Activated CD4-positive, CD25-positive, alpha-beta regulatory T cell (primary cell): ENCODE measurements at regions not wholly inside any gene's neighbourhood (a gene's known extent, or its start where the extent isn't known, plus 50 kb on each side); places are given as distances from the start of the nearest gene placed in this dataset.
A peak's percentile ranks its signal among the peaks of the same experiment; 100 is the strongest.

ENCODE experiments used
- DNase-seq, 4 experiments: peaks; one replicate each; lab custom pipeline; 2025; lab: John Stamatoyannopoulos, UW

DNA sequence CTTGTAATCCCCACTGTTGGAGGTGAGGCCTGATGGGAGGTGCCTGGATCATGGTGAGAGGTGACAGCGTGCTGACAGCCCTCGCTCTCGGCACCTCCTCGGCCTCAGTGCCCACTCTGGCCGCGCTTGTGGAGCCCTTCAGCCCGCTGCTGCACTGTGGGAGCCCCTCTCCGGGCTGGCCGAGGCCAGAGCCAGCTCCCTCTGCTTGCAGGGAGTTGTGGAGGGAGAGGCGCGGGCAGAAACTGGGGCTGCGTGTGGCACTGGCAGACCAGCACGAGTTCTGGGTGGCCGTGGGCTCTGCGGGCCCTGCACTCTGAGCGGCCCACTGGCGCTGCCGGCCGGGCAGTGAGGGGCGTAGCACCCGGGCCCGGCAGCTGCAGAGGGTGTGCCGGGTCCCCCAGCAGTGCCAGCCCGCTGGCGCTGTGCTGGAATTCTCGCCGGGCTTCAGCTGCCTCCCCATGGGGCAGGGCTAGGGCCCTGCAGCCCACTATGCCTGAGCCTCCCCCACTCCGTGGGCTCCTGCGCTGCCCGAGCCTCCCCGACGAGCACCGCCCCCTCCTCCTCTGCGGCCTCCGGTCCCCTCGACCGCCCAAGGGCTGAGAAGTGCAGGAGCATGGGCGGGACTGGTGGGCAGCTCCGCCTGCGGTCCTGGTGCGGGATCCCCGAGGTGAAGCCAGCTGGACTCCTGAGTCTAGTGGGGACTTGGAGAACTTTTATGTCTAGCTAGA is 197.1 kb downstream of the SPP2 start:
- no peak for DNase-seq

DNA sequence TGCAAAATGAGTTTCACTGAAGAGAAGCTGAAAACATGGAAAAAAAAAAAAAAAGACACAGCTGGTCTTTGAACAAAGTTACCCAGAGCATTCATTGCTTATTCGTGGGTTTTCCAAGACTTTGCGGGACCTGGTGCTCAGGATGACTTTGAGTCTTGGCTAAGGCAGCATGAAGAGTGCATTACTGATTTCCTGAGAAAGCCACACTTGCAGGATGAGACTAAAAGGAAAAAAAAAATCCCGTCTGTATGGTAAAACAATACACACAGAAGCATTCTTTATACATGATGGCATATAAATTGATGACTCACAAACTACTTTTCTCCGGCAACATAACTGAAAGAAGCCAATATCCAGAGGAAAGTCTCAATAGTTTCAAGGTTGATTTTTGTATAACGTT is 195.4 kb downstream of the SPP2 start:
- DNase-seq, result no peak

DNA sequence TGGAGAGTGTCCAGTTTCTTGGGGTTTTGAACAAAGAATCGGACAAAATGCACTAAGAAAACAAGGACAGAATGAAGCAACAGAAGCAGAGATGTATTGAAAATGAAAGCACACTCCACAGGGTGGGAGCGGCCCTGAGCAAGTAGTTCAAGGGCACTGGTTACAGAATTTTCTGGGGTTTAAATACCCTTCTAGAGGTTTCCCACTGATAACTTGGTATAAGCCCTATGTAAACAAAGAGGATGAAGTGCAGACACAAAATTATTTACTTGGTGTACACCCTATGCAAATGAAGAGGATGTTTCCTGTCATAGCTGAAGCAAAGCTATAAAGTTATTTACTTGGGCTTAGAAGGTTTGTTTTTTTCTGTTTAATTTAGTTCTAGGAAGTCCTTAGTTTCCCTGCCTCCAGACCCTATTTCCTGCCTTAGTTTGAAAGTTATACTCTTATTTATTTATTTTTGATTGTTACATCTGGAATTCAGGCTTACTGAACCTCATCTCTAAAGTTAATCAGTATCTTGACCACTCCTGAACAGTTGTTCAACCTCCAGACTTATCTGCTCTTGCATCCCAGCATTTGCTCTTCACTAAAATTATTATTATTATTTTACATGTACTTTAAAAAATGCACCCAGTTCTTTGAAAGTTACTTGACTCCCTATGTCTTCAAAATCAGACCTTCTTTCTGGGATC is 193.5 kb downstream of the SPP2 start:
- no peak for DNase-seq

DNA sequence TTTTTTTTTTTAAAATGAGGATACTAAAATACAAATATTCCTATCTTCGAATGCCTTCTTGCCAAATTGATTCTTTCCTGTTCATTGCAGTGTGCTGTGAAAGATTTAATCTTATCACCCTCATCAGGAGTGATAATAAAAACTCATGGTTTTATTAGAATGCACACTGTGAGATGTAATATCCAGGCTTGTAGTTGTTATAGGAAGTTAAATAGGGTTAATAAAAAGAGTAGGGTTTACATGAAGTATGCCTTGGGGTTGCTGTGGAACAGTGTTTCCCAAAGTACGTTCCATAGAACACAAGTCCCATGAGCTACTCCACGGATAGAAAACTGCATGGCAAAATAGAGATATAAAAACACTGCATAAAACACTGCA is 191.9 kb downstream of the SPP2 start:
- no peak for DNase-seq

DNA sequence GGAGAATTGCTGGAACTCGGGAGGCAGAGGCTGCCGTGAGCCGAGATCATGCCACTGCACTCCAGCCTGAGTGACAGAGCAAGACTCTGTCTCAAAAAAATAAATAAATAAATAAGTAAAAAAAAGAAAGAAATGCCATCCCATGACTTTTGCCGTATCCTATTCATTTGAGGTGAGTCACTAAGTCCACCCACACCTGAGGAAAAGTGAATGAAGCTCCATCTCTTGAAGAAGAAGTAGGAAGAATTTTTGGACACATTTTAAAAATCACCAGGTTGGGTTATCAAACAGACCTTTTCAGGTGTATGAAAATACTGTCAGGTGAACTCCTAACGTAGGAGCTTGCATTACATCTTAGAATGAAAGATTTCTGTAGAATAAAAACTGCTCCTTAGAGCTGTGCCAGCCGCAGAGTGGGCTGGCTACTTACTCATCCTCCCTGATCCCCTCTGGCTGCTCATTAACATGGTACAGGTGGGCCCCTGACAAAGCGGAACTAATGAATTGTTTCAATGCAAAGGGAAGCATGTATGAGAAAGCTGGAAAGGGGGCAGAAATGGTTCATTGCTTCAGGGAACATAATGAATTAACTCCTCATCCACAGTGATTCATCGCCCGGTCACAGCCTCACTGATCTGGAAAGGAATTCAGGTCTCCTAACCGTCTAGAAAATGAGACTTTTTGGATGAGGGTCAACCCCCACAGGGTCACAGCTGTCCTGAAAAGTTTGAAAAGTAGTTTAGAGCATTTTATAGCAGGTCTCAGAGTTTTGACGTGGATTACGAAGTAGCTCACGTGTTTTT is 191.4 kb downstream of the SPP2 start:
- no peak for DNase-seq

DNA sequence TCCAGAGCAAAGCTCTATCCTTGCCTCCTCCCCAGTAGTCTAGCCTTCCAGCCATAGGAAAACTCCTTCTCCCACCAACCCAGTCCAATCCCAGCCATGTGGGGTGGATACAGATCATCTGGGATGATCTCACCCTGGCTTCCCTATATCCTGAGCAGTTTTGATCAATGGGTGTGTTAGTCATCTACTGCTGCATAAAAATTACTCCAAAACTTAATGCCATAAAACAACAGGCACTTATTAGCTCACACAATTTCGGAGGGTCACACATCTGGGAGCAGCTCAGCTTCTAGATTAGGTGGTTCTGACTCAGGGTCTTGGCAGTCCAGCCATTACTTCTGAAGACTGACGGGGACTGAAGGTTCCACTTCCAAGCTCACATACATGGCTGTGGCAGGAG is 190.4 kb downstream of the SPP2 start:
- DNase-seq, result no peak

DNA sequence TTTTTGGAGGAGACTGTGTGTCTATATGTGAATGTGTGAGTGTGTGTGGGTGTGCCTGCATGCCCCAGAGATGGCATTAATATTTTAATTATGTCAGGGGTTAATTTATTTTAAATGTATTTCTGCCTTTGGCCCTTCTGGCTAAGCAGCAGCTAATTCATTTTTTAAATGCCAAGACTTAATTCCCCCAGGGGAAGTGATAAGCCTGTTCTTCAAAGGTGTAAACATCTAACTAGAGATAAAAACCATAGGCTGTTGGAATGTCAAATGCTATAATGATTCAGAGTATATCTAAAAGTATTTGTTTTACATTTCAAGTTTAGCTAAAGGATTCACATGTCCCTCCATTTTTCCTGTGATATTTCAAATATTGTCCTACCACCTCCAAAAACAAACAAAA is 184.7 kb downstream of the SPP2 start:
- no peak for DNase-seq

DNA sequence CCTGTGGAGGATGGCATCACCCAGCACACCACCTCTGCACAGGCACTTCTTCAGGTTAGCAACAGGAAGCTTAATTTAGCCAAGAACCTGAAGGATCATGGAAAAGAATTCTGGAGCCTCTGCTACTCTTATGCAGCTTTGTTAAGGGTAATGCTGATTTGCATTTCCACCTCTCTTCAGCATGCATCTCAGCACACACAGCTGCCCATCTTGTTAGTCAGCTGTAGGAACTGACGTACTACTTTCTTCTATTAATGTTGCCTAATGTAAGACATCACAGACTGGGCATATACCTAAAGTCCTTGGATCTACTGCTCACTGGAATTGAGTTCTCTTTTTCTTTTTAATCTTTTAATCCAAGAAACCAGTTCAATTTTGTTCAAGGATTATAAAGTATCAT is 181.0 kb downstream of the SPP2 start:
- no peak for DNase-seq

DNA sequence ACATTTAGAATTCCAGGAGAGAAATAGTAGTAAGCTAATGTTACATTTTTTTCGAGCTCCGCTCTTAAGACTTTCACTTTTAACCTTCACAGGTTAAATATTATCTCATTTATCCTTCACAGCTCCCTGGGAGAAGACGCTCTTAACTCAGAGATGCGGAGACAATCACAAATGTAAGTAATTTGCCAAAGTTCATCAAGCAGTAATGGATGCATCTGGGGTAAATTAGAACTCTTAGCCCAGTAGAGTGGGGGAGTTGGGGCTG is 168.5 kb downstream of the SPP2 start:
- no peak for DNase-seq

DNA sequence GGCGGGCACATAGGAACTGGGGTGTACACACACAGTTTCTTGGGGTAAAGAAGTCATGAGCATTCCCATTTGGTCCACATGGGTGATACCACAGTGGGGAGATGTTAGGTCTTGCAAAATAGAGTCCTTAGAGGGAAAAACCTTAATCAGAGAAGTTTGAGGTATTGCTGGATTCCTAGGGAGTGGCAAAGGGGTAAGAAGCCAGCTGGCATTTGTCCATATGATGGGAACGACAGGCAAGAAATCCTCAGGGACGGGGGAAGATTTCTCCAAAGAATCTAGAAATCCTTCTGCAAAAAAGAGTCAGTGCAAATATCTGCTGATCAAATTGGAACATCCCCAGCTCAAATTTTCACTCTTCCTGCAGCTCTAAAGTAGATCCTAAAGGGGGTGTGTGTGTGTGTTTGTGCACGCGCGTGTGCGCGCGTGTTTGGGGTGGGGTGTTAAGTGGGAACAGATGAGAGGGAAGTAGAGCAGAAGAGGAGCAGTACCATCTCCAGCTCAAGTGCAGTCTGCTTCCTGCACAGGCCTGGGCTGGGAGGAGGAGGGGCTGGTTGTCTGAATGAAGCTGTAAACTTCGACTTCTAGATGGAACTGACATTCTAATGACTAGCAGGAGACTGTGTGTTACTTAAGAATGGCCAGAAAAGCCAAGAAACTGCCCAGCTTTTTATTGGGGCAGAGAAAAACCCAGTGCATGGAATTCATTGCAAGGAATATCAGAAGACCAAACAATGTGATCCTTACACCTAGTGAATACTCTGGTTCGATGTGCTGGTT is 168.0 kb downstream of the SPP2 start:
- DNase-seq, result peak in 1 of 4 experiments; percentile 3

DNA sequence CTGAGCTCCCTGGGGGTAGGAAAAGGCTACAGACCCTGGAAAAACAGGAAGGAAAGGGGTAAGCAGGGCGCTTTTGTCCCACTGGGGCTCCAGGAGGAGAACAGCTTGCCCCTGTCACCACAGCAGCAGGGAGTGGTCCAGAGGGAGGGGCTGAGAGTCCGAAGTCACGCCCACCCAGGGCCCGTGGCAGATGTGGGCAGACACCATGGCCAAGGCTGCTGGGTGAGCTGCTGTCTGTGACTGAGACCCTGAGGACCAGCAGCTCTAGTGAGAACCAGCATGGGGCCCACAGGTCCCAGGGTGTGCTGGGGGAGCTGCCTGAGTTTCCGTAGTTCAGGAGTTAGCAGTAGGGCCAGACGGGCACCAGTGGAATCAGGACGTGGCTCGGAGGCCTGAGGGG is 162.0 kb downstream of the SPP2 start:
- no peak for DNase-seq

DNA sequence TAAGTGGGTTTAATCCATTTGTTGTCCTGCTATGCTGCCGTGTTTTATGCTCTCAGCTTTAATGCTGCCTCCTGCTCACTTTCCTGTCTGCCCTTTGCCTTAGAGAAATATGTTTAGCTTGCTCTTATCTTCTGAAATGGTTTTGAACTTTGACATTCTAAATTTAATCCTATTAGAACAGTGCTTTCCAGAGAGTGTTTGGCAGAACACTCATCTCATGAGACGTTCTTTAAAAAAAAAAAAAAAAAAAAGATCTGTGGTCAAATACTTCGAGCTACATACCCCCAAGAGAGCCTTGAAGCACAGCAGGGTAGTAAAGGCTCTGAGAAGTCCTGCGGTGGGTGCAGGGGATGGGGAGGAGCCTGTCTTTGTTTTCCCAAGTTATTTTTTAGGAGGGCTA is 161.3 kb downstream of the SPP2 start:
- DNase-seq, result no peak

DNA sequence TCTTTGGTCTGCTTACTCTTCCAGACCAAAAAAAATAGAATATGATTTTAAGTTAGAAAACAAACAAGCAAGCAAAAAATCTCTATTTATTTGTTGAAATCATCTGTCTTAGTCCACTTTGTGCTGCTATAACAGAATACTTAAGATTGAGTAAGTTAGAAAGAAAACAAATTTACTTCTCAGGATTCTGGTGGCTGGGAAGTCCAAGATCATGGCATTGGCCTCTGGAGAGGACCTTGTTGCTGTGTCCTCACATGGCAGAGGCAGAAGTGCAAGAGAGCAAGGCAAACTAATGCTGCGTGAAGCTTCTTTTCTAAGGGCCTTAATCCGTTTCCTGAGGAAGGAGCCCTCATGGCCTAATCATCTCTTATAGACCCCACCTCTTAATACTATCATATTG is 156.2 kb downstream of the SPP2 start:
- DNase-seq, result no peak

DNA sequence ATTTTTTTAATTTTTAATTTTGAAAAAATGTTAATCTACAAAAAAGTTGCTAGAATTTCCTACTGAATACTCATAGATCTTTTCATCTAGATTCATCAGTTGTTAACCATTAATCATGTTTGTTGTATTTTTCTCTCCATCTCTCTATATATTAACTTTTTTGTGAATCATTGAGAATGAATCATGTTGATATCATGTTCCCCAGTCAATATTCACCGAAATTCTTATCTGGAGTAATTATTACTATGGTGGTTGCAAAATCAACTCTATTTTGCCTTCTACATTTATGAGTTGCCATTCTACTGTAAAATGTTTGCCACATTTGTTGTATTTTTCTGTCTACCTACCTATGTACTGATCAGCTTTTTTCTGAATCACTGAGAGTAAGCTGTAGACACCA is 154.0 kb downstream of the SPP2 start:
- DNase-seq, result no peak

DNA sequence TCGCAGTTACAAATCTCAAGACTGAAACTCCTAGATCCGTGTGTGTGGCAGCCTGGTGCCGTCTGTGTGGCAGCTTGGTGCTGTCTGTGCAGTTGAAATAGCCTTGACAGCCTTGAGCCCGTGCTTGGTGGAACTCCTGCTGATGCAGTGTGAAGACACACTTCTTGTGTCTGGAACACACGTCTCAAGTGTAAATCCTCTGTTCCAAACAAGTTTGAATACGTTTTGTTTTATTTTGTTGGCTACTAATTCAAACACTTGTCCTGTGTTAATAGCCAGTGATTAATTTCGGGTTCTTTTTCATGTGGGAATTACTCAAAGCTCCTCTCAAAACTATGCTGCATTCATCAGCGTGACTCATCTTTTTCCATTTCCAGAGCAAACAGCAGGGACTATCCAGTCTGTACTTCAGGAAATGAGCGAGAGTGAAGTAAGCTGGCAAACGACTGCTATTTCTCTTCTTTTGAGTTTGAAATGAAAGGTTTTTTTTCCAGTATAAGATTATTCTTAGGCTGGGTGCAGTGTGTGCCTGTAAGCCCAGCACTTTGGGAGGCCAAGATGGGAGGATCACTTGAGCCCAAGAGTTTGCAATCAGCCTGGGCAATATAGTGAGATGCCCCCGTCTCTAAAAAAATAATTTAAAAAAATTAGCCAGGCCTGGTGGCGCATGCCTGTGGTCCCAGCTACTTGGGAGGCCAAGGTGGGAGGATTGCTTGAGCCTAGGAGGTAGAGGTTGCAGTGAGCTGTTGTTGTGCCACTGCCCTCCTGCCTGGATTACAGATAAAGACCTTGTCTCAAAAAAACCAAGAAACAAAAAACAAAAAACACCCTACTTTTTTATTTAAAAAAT is 152.9 kb downstream of the SPP2 start:
- no peak for DNase-seq

DNA sequence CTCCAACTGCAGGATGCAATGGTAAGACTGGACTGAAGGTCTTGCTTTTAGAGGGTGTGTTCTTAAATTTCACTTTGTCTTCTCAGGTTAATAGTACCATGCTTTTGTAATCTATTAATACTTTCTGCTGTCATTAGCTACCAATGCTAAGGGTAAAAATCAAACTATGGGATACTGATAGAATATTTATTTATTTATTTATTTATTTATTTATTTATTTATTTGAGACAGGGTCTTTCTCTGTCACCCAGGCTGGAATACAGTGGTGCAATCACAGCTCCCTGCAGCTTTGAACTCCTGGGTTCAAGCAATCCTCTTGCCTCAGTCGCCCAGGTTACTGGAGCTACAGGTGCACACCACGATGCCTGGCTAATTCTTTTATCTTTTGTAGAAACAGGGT is 152.1 kb downstream of the SPP2 start:
- DNase-seq, result no peak

DNA sequence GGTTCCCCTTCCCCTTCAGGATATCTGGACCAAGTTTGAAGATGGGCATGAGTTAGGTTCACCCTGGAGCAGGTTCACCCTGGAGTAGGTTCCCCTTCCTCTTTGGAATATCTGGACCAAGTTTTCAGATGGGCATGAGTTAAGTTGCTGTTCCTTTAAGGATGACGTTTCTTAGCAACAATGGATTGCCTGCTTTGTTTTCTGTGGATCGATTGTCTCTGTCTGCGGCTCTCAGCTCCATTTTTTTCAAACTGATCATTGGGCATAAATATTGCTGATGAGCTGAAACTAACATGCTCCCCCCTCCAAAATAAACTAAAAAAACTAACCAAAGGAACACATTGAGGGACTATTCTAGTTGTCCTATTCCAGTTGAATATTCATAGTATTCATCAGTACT is 149.5 kb downstream of the SPP2 start:
- no peak for DNase-seq

DNA sequence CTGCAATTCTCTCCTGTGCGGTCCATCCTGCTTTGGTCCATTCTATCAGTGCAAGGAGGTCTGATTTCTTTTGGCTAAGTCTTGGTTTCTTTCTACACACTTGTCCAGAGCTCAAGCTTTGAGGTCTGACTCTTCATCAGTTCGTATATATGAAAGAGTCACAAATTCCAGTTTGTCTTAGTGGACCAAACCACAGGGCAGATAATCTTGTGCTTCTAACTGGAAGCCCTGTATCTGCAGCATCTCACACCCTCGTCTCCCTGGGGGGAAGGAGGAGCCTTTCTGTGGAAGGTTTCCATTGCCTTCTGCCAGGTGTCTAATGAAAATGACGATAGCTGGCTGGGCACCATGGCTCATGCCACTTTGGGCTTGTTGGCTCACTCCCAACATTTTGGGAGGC is 148.5 kb downstream of the SPP2 start:
- DNase-seq, result no peak

DNA sequence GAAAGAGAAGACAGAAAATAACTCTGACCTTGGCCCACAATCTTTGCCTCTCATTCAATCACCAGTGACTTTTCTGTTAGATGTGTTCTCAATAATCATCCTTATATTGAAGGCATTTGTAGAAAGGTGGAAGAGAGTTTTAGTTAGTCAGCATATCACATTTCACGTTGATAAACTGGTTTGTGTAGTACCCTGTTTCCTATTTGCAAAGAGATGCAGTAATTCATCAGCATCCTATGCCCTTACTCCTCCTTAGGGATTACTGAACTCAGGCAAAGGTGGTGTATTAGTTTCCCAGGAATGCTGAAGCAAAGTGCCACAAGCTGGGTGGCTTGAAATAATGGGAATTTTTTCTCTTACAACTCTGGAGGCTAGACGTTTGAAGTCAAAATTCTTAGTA is 145.0 kb downstream of the SPP2 start:
- DNase-seq, result no peak

DNA sequence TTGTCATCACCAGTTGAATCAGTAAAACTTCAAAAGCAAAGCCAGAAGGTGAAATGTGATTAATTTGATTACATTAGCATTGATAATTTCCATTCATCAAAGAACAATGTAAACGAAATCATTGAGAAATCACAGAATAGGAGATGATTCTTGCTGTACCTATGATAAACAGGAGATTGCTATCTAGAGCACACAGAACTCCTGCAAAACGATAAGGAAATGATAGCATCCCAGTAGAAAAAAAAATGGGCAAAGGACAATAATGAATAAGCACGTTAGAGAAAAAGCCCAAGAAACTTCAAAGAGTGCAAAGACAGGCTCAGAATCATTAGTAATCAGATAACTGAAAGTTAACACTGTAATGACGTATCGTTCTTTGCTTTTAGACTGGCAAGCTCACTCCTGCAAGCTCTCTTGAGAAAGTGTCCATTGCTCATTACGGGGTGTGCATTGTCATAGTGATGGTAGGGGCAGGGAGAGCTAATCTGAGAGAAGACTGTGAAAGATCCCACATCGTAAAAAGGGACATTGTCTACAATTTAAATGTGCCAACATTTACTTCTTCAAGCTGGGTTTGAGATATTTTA is 143.6 kb downstream of the SPP2 start:
- no peak for DNase-seq

DNA sequence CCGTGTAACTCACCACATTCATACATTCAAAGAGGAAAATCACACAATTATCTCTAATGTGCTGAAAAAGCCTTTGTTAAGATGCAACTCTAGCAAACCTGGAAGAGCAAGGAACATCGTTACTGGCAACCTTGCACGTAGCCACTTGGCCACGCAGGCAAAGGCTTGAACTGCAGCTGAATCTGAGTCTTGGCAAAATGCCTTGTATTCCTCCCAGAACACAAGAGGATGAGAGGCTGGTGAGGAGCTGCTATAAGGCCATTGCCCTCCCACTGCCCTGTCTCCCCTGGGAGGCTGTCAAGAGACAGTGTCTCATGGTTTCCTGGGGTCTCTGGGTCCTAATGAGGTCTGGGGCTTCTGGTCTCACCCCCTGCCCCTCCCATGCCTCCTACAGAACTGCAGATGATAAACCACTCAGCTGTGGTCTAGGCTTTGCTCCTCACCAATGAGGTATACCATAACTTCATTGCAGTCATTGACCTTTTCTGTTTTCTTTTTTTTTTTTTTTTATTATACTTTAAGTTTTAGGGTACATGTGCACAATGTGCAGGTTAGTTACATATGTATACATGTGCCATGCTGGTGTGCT is 141.4 kb downstream of the SPP2 start:
- no peak for DNase-seq
